Karpas-422 (cell line): ENCODE measurements at regions not wholly inside any gene's neighbourhood (a gene's known extent, or its start where the extent isn't known, plus 50 kb on each side); places are given as distances from the start of the nearest gene placed in this dataset.
"Not testable (repeated sequence)": the region's sequence is repeated elsewhere in the genome, so short reads cannot be mapped to it uniquely, and the experiment has no call there.

Experiments used
- DNase-seq: peaks from one replicate; pipeline ENCODE4 v3.0.0-alpha.2; 2015
- H2AFZ ChIP-seq: fragments of 200-600 bp; sonication (generic); 2 replicates; pipeline ENCODE4 v1.6.1; 2014; ENCODE audit warnings: antibody characterized with exemption, low read length, mixed read lengths
- H3K27ac ChIP-seq: fragments of 200-600 bp; sonication (generic); 2 replicates; pipeline ENCODE4 v1.5.1; 2014; ENCODE audit warnings: mild to moderate bottlenecking, low read length, moderate library complexity
- H3K27me3 ChIP-seq: fragments of 200-600 bp; sonication (generic); 2 replicates; pipeline ENCODE4 v1.6.1; 2014; ENCODE audit warnings: low read length, mixed read lengths
- H3K36me3 ChIP-seq: fragments of 200-600 bp; sonication (generic); 2 replicates; pipeline ENCODE4 v1.6.1; 2014; ENCODE audit warnings: low read length, mixed read lengths; ENCODE audit not compliant: insufficient read depth
- H3K4me1 ChIP-seq: fragments of 200-600 bp; sonication (generic); 2 replicates; pipeline ENCODE4 v1.6.1; 2014; ENCODE audit warnings: mild to moderate bottlenecking, low read length, mixed read lengths
- H3K4me2 ChIP-seq: fragments of 200-600 bp; sonication (generic); 2 replicates; pipeline ENCODE4 v1.6.1; 2014; ENCODE audit warnings: low read length, low read depth, mild to moderate bottlenecking; ENCODE audit not compliant: poor library complexity, severe bottlenecking
- H3K4me3 ChIP-seq: fragments of 200-600 bp; sonication (generic); 2 replicates; pipeline ENCODE4 v1.5.1; 2014; ENCODE audit warnings: mild to moderate bottlenecking, antibody characterized with exemption, low read length, mixed read lengths
- H3K79me2 ChIP-seq: fragments of 200-600 bp; sonication (generic); 2 replicates; pipeline ENCODE4 v1.6.1; 2014; ENCODE audit warnings: mild to moderate bottlenecking, low read length, mixed read lengths
- H3K9ac ChIP-seq: fragments of 200-600 bp; sonication (generic); 2 replicates; pipeline ENCODE4 v1.6.0; 2014; ENCODE audit warnings: low read length
- H3K9me2 ChIP-seq: fragments of 200-600 bp; sonication (generic), shearing (Covaris generic); replicated peaks from 2 replicates; pipeline ENCODE4 v1.6.0; 2014; ENCODE audit warnings: mild to moderate bottlenecking, low read length, moderate library complexity; ENCODE audit not compliant: insufficient read depth
- H3K9me3 ChIP-seq: fragments of 300-700, 200-600 bp; sonication (generic); 2 replicates; pipeline ENCODE4 v1.6.1; 2014; ENCODE audit warnings: low read length, mixed read lengths
- H4K20me1 ChIP-seq: fragments of 200-600 bp; sonication (generic); 2 replicates; pipeline ENCODE4 v1.6.1; 2014; ENCODE audit warnings: mild to moderate bottlenecking, antibody characterized with exemption, low read length, low read depth; ENCODE audit not compliant: insufficient read depth

DNA sequence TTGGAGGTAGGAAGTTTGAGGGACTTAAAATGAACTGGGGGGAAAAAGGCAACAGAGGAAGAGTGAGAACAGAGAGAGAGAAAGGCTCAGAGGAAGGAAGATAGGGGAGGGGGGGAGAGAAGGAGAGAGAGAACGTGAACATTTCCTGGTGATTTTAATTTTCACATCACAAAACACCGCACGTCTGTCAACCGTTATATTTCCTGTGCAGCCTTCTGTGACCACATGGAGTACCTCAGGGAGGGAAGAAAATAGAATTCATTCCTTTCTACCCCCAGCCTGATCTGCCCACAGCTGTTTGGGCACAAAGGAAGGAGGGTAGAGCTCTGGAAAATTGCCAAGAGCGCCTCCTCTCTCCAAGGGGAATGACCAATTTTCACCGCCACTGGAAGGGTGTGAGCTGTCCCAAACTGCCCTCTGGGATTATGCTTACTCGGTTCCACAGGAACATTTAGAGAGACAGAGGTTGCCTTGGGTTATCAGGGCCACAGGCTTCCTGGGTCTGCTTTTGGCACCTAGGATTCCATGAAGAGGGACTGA, 135.7 kb upstream of the MAMLD1 start:
- Histone ChIP-seq H3K79me2 (no peaks in the 10 kb centered on the region), H3K4me2 (no peak overlapping the region), H3K9me2 (no peaks in the 10 kb centered on the region), H3K9ac (no peak overlapping the region), H3K36me3 (no peaks in the 10 kb centered on the region), H4K20me1 (no peaks in the 10 kb centered on the region), H3K4me3 (no peak overlapping the region), H2AFZ (no peak overlapping the region), H3K27ac (no peak overlapping the region), H3K27me3 (no peaks in the 10 kb centered on the region), H3K9me3 (no peaks in the 10 kb centered on the region), H3K4me1 (no peaks in the 10 kb centered on the region)
- DNase-seq: no peak

DNA sequence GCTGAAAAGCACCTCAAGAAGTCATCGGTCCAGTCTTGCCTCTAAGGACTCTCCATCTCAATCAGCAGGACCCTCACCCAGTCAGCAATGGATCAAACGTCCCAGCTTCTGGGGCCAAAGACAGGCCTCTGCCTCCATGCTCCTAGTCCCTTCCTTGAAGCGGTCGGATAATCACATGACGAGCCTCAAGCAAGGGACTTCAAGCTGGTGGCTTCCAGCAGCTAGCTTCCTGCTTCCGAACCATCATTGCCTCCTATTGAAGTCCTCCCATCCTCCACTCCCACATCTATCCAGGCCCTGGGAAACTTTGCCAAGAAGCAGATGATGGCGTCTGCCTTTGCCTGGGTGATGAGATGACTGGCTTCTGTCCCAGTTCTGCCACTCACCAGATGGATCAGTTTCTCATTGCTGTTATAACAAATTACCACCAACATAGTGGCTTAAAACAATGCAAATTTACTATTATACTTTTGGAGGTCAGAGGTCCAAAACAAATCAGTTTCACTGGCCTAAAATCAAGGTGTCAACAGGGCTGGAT, 135.2 kb upstream of the MAMLD1 start:
- H3K4me1 ChIP-seq: no peaks in the 10 kb centered on the region
- no peak overlapping the region for H3K4me3 ChIP-seq
- H2AFZ ChIP-seq: no peak overlapping the region
- no peak for DNase-seq
- H3K9ac ChIP-seq: no peak overlapping the region
- H3K4me2 ChIP-seq: no peak overlapping the region
- no peaks in the 10 kb centered on the region for H3K27me3 ChIP-seq
- no peaks in the 10 kb centered on the region for H3K79me2 ChIP-seq
- no peak overlapping the region for H3K27ac ChIP-seq
- H3K36me3 ChIP-seq: no peaks in the 10 kb centered on the region
- H4K20me1 ChIP-seq: no peaks in the 10 kb centered on the region
- H3K9me2 ChIP-seq: no peaks in the 10 kb centered on the region
- no peaks in the 10 kb centered on the region for H3K9me3 ChIP-seq

DNA sequence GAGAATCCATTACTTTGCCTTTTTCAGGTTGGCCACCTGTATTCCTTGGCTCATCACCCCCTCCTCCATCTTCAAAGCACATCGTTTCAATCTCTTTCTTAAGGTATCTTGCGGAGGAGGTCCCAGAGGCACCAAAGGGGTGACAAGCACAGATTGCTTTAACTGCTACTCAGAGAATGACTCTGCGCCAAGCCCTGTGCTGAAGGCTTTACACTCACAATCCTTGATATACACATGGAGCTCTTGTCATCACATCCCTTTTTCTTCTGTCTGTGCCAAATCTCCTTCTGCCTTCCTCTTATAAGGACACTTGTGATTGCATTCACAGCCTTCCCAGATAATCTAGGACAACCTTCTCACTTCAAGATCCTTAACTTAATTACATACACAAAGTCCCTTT, 134.7 kb upstream of the MAMLD1 start:
- DNase-seq: no peak
- Histone ChIP-seq H3K9ac (no peak overlapping the region), H3K79me2 (no peaks in the 10 kb centered on the region), H2AFZ (no peak overlapping the region), H3K4me3 (no peak overlapping the region), H3K9me2 (no peaks in the 10 kb centered on the region), H3K36me3 (no peaks in the 10 kb centered on the region), H4K20me1 (no peaks in the 10 kb centered on the region), H3K4me1 (no peaks in the 10 kb centered on the region), H3K9me3 (no peaks in the 10 kb centered on the region), H3K4me2 (no peak overlapping the region), H3K27me3 (no peaks in the 10 kb centered on the region), H3K27ac (no peak overlapping the region)

DNA sequence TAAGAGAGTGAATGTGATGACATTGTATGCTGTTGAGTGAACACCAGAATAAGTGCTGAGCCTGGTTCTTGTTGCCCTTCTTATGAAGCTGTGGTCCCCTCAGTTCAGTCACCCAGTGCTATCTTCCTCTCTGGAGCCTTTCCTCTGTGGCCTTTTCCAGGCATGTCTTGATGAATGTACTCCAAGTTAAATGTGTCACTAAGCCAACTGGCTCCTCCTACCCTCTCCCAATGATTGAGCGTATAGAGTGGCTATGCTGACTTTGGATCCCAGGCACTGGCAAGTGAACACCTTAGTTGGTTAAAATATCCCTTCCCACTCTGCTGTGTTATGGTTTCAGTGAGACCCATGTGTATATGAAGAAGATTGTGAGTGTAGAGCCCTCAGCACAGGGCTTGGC, 134.1 kb upstream of the MAMLD1 start:
- H3K4me1 ChIP-seq: no peaks in the 10 kb centered on the region
- no peak overlapping the region for H3K4me3 ChIP-seq
- no peaks in the 10 kb centered on the region for H3K9me3 ChIP-seq

DNA sequence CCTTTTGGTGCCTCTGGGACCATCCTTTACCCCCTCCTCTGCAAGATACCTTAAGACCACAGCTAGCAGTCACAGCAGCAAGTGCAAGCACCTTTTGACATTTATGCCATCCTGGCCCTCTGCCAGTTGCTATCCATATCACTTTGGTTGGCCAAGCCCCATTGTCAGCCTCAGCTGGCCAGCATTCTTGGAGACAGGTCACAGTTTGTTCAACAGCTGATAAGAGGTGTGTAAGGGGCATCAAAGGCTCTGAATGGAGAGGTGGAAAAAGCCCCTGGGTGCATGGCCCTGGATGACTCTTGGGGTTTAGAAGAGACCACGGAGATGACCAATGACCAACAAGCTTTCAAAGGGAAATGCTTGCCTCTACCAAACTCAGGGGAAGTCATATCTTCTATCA, 133.6 kb upstream of the MAMLD1 start:
- no peak overlapping the region for H3K4me2 ChIP-seq
- H3K9ac ChIP-seq: no peak overlapping the region
- H2AFZ ChIP-seq: no peak overlapping the region
- H3K27ac ChIP-seq: no peak overlapping the region
- no peaks in the 10 kb centered on the region for H3K79me2 ChIP-seq
- H3K36me3 ChIP-seq: no peaks in the 10 kb centered on the region
- no peaks in the 10 kb centered on the region for H3K9me3 ChIP-seq
- H3K27me3 ChIP-seq: no peaks in the 10 kb centered on the region
- DNase-seq: no peak
- no peaks in the 10 kb centered on the region for H4K20me1 ChIP-seq
- H3K4me1 ChIP-seq: no peaks in the 10 kb centered on the region
- no peak overlapping the region for H3K4me3 ChIP-seq
- no peaks in the 10 kb centered on the region for H3K9me2 ChIP-seq

More for the DNA sequence above, 134.1 kb upstream of the MAMLD1 start:
- Histone ChIP-seq H3K9ac (no peak overlapping the region), H3K27me3 (no peaks in the 10 kb centered on the region), H3K9me2 (no peaks in the 10 kb centered on the region), H2AFZ (no peak overlapping the region), H3K4me2 (no peak overlapping the region), H4K20me1 (no peaks in the 10 kb centered on the region), H3K36me3 (no peaks in the 10 kb centered on the region), H3K27ac (no peak overlapping the region), H3K79me2 (no peaks in the 10 kb centered on the region)
- no peak for DNase-seq

DNA sequence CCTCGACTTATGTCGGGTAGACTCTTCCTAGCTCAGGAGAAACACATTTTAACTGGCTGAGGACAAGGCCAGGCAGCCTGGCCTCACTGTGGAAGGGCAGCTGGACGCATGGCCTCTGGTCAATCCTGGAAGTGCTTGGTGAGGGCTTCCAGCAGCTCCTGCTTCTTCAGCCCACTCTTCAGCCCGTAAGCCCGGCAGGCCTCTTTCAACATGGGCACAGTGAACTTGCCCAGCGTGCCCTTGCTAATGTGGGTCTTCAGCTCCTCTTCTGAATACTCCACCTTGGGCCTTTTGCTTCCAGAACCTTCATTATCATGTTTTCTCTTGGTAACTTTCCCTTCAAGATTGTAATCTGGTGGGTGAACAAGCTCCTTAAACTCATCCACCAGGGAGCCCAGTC, 132.2 kb upstream of the MAMLD1 start:
- H3K36me3 ChIP-seq, H3K9ac ChIP-seq, H3K4me1 ChIP-seq, H3K79me2 ChIP-seq, H3K27ac ChIP-seq, H2AFZ ChIP-seq, H3K4me3 ChIP-seq, H3K27me3 ChIP-seq, H4K20me1 ChIP-seq, H3K9me3 ChIP-seq, H3K9me2 ChIP-seq, DNase-seq, H3K4me2 ChIP-seq: not testable (repeated sequence)

DNA sequence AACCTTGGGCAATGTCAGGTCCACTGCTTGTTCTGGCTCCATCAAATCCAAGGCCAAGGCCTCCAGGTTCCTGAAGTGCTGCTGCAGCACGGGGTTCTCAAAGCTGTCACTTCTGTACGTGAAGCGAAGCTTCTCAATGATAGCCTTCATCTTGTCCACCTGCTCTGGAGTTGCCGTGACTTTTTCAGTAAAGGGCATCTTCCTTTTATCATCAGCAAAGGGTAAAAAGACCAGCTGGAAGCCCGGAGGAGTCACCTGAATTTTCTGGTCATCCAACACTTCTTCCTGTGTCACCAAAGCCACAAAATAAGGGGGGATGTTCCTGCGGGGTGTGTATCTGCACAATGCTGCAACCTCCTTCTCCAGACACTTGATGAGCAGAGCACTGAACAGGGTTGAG, 131.7 kb upstream of the MAMLD1 start:
- H3K9me2 ChIP-seq, H3K4me1 ChIP-seq, H3K9ac ChIP-seq, H3K79me2 ChIP-seq, H3K4me2 ChIP-seq, H2AFZ ChIP-seq, DNase-seq, H3K36me3 ChIP-seq, H3K4me3 ChIP-seq, H3K27me3 ChIP-seq, H3K27ac ChIP-seq, H3K9me3 ChIP-seq, H4K20me1 ChIP-seq: not testable (repeated sequence)

DNA sequence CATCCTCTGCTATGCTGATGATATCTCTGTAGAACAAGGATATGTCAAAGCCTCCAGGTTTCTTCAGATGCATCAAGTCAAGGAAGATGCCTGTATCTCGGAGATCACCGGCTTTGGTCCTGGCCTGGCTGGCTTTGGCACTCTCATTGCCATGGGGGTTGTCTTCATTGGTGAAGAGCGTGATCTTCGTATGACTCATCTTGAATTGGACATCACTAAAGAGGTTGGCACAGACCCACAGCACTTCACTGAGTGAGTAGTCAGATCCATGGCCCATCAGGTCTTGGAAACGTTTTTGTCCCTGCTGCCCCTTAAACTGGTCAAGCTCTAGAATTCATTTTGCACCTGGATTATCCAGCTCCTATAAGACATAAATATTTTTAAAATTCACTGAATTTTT, 130.9 kb upstream of the MAMLD1 start:
- not testable (repeated sequence) for H3K9me3 ChIP-seq, H3K27ac ChIP-seq, H3K27me3 ChIP-seq, H3K4me2 ChIP-seq, H2AFZ ChIP-seq, H3K79me2 ChIP-seq, H3K36me3 ChIP-seq, DNase-seq, H4K20me1 ChIP-seq, H3K4me1 ChIP-seq, H3K4me3 ChIP-seq, H3K9me2 ChIP-seq, H3K9ac ChIP-seq

DNA sequence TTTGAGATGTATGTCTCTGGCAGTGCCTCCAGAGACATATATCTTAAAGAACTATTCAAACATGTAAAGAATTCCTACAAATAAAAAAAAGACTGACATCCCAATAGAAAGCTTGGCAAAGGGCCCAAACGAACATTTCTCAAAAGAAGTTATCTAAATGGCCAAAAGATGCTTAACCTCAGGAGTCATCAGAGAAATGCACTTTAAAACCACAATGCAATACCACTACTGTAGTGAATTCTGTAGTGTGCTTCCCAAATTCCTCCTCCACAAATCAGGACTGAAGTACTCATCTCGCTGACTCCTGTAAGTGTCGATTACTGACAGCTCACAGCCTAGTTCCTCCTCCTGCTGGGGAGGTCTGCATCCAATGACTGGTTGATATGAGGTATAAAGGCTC, 129.0 kb upstream of the MAMLD1 start:
- Histone ChIP-seq H3K4me2 (no peak overlapping the region), H3K9me3 (no peaks in the 10 kb centered on the region), H3K9me2 (no peaks in the 10 kb centered on the region), H3K36me3 (no peaks in the 10 kb centered on the region), H3K27me3 (no peaks in the 10 kb centered on the region), H3K4me3 (no peak overlapping the region), H4K20me1 (no peaks in the 10 kb centered on the region), H3K9ac (no peak overlapping the region), H2AFZ (no peak overlapping the region), H3K79me2 (no peaks in the 10 kb centered on the region), H3K27ac (no peak overlapping the region), H3K4me1 (no peaks in the 10 kb centered on the region)
- no peak for DNase-seq
